ENCODE measurements at regions not wholly inside any gene's neighbourhood (a gene's known extent, or its start where the extent isn't known, plus 50 kb on each side); places are given as distances from the start of the nearest gene placed in this dataset.

DNA sequence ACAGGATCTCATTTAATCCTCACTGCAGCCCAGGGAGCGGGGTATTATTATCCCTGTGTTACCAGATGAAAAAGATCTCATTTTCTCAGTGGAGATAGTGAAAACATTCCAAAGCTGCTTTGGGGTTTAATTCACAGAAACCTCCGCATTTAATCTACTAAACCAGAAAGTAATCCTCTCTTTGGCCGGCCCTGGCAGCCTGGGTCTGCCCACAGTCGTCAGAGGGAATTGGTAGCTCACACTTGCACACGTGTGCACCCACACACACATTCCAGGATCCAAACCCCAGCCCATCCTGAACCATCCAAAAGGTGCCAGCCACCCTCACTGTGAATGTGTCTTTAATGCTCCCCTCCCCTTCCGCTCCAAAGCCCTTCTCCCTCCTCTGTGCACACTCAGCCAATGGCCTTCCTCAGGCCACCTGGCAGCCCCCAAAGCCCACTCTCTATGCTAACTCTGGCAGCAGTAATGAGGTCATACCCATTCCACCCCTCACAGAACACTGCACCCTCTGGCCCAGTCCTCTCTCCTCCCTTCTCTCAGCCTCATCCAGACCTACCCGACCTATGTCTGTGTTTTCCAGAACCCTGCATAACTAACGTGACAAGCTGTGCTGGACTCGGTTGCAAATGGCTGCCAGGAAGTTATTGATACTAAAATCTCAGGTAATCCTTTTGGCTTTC is 466.2 kb downstream of the SOX6 start:
- ChIA-PET POLR2A (no interaction called here), CTCF (no interaction called here)
- no peaks in the 10 kb centered on the region; the same call in 1 of the 2 replicates for H3K4me1 ChIP-seq (ENCODE audit: control insufficient read depth, insufficient read depth, low read length)
- no peak for ATAC-seq
- no peak for DNase-seq (ENCODE audit: low read depth, low spot score)
- intact Hi-C loops (cut with micrococcal nuclease; ENCODE audit: unreplicated experiment) (no loop called here), in situ Hi-C loops (cut with HindIII; ENCODE audit: low pct_unique_long_range_greater_than_20kb, low sequenced_read_pairs) (no loop called here)
- no peaks in the 10 kb centered on the region for H3K27me3 ChIP-seq (ENCODE audit: control insufficient read depth, insufficient read depth, low read length)
- no peaks in the 10 kb centered on the region for H3K36me3 ChIP-seq (ENCODE audit: control insufficient read depth, insufficient read depth, low read length)
- TF ChIP-seq POLR2AphosphoS5 (IDR thresholded peaks at IDR 0.05; ENCODE audit: low read depth, low read length) = no peak
- TF ChIP-seq TCF7L2 (IDR thresholded peaks at IDR 0.05; ENCODE audit: low read depth, low read length) = no peak
- no peak for TF ChIP-seq SIN3A (IDR thresholded peaks at IDR 0.05; ENCODE audit: borderline replicate concordance, insufficient read depth, low read depth, low read length)
- TF ChIP-seq REST (IDR thresholded peaks at IDR 0.05; ENCODE audit: insufficient read depth in 1 of 2, low read depth in 2 of 2, low read length in 1 of 2) = no peak
- no peak for TF ChIP-seq CTCF (IDR thresholded peaks at IDR 0.05)
- no peak overlapping the region for H3K4me3 ChIP-seq (ENCODE audit: low read depth in 2 of 2, low read length in 2 of 2)
- H3K9me3 ChIP-seq (ENCODE audit: control insufficient read depth, insufficient read depth, low read depth, low read length) = no peaks in the 10 kb centered on the region
- H3K27ac ChIP-seq (ENCODE audit: low read length) = no peak overlapping the region
- no TSS peak for BruUV-seq (replicated peaks)

GRCh38 chr11:15893080-15893492 is 463.3 kb downstream of the SOX6 start:
- Histone ChIP-seq H3K4me1 (ENCODE audit: control insufficient read depth, insufficient read depth, low read length) (no peaks in the 10 kb centered on the region), H3K4me3 (ENCODE audit: low read depth in 2 of 2, low read length in 2 of 2) (no peak overlapping the region), H3K27ac (ENCODE audit: low read length) (no peak overlapping the region), H3K36me3 (ENCODE audit: control insufficient read depth, insufficient read depth, low read length) (no peaks in the 10 kb centered on the region), H3K27me3 (ENCODE audit: control insufficient read depth, insufficient read depth, low read length) (no peaks in the 10 kb centered on the region), H3K9me3 (ENCODE audit: control insufficient read depth, insufficient read depth, low read depth, low read length) (no peaks in the 10 kb centered on the region)
- TF ChIP-seq POLR2AphosphoS5 (IDR thresholded peaks at IDR 0.05; ENCODE audit: low read depth, low read length) (no peak), TCF7L2 (IDR thresholded peaks at IDR 0.05; ENCODE audit: low read depth, low read length) (no peak), REST (IDR thresholded peaks at IDR 0.05; ENCODE audit: insufficient read depth in 1 of 2, low read depth in 2 of 2, low read length in 1 of 2) (no peak), CTCF (IDR thresholded peaks at IDR 0.05) (no peak), SIN3A (IDR thresholded peaks at IDR 0.05; ENCODE audit: borderline replicate concordance, insufficient read depth, low read depth, low read length) (no peak)
- POLR2A ChIA-PET = no interaction called here
- in situ Hi-C loops (cut with HindIII; ENCODE audit: low pct_unique_long_range_greater_than_20kb, low sequenced_read_pairs) = no loop called here
- intact Hi-C loops (cut with micrococcal nuclease; ENCODE audit: unreplicated experiment) = no loop called here
- ATAC-seq (no peak), DNase-seq (ENCODE audit: low read depth, low spot score) (no peak)
- no TSS peak for BruUV-seq (replicated peaks)
- CTCF ChIA-PET = no interaction called here

Measured in Panc1 (cell line).